Small intestine (tissue), 7 donors: ENCODE measurements at regions not wholly inside any gene's neighbourhood (a gene's known extent, or its start where the extent isn't known, plus 50 kb on each side); places are given as distances from the start of the nearest gene placed in this dataset.

Source experiments
- DNase-seq, 2 donors: peaks; one replicate each; pipeline versions ENCODE4 v3.0.0 to v3.0.0-alpha.2; 2013
- FAIRE-seq: peaks from 2 replicates; lab custom pipeline; 2012; peaks lifted over from hg19 to GRCh38; lab: Jason Lieb, UNC
- H3K27ac ChIP-seq, 3 donors: one replicate each; pipeline ENCODE4 v1.5.1; 2013; ENCODE audit warnings: low read length in 2 of 3, mild to moderate bottlenecking in 2 of 3, control low read depth in 1 of 3, inconsistent platforms in 1 of 3, low read depth in 1 of 3, moderate library complexity in 1 of 3
- H3K27me3 ChIP-seq, 3 donors: one replicate each; pipeline ENCODE4 v1.6.1; 2013; ENCODE audit warnings: low read length in 3 of 3, inconsistent platforms in 1 of 3; ENCODE audit not compliant: control insufficient read depth in 3 of 3, insufficient read depth in 3 of 3
- H3K36me3 ChIP-seq, 3 donors: one replicate each; pipeline ENCODE4 v1.6.1; 2013; ENCODE audit warnings: low read length in 3 of 3, inconsistent platforms in 1 of 3, low read depth in 1 of 3, mild to moderate bottlenecking in 1 of 3, moderate library complexity in 1 of 3; ENCODE audit not compliant: control insufficient read depth in 3 of 3, insufficient read depth in 2 of 3
- H3K4me1 ChIP-seq, 3 donors: one replicate each; pipeline ENCODE4 v1.6.1; 2013; ENCODE audit warnings: low read length in 2 of 3, inconsistent platforms in 1 of 3, low read depth in 1 of 3, mild to moderate bottlenecking in 1 of 3, moderate library complexity in 1 of 3; ENCODE audit not compliant: control insufficient read depth in 3 of 3, insufficient read depth in 2 of 3
- H3K4me3 ChIP-seq, 3 donors: one replicate each; pipeline ENCODE4 v1.5.1; 2013; ENCODE audit warnings: low read length in 3 of 3, control low read depth in 1 of 3, inconsistent platforms in 1 of 3, low read depth in 1 of 3, mild to moderate bottlenecking in 1 of 3, moderate library complexity in 1 of 3
- H3K9me3 ChIP-seq, 2 donors: one replicate each; pipeline ENCODE4 v1.6.1; 2013; ENCODE audit warnings: low read depth in 1 of 2, low read length in 1 of 2; ENCODE audit not compliant: control insufficient read depth in 2 of 2, insufficient read depth in 1 of 2
- WGBS, 3 donors: extraction: QIAGEN DNeasy Blood & Tissue Kit; methylation state at CpG; one replicate each; pipeline ENCODE4 v1.1.7; 2013; 5-methylcytosine and 5-hydroxymethylcytosine counted together
- donor health status: healthy with polysubstance abuse.
- donor health status: control.
- donor health status: control.
- donor health status: Bipolar disorder and iron deficiency.
- donor health status: healthy.

DNA sequence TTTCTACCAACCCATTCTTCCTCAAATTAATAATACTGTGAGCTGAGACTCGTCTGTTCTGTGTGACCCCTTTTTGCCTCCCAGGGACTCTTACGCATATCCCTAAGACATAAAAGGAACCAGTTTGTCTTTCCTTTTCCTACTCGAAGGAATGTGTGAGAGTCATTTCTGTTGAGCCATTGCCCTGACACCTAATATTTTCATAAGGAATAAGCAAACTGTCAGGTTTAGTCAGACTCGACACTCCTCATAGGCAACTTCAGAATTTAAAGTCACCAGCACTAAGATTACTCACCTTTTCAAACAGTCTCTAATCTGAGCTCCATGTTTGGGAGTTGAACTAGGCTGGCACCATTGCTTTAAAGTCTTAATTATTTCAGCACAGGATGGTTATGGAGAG, 305.5 kb downstream of the IKZF2 start:
- Histone ChIP-seq H3K27me3 (no peaks in the 10 kb centered on the region), H3K36me3 (no peaks in the 10 kb centered on the region), H3K4me1 (no peaks in the 10 kb centered on the region), H3K4me3 (no peak overlapping the region), H3K9me3 (no peaks in the 10 kb centered on the region), H3K27ac (no peak overlapping the region)
- DNase-seq (no peak), FAIRE-seq (no peak)
- WGBS, 3 donors: 73 to 75% (median 73%) methylated on average over 4 of the region's 4 CpGs

DNA sequence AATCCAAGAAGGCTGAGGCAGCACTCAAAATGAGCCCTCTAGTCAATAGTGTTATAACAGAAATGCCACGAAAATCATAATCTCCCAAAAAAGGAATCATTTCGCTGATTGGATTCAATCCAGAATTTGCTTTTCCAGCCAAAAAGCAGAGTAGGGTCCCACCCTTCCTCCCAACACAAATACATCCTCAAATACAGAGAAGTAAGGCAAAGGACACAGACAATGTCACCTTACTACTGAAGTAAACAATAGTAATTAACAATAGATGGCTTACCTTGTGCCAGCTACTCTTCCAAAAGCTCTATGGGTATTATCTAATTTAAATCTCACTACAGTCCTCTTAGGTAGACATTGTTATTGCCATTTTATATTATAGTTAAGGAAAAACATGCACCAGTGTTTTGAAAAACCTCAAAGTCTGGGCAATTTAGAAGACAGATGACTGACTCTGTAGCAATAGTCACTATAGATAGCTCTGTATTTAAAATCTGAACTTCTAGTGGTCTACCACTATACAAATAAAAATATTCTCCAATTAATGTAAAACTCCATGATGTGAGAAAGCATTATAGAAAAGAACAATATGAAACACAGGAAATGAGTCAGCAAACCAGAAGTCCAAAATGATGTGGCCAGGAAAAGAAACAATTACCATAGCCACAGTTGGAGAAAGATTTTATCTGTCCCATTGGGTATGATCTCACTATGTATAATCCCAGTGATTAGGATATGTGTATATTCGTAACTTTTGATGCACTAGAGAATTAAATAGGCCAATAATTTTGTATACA, 305.0 kb upstream of the ERBB4 start:
- DNase-seq (no peak), FAIRE-seq (no peak)
- 64 to 69% (median 67%) methylated on average over 3 of the region's 3 CpGs for WGBS, 3 donors

GRCh38 chr2:212842544-212843185, 304.1 kb upstream of the ERBB4 start:
- Histone ChIP-seq H3K4me3 (no peak overlapping the region), H3K36me3 (no peaks in the 10 kb centered on the region), H3K27me3 (no peaks in the 10 kb centered on the region), H3K9me3 (no peaks in the 10 kb centered on the region), H3K27ac (no peak overlapping the region), H3K4me1 (no peaks in the 10 kb centered on the region)
- FAIRE-seq (no peak), DNase-seq (no peak)
- 83 to 85% (median 84%) methylated on average over 2 of the region's 2 CpGs for WGBS, 3 donors

More for the DNA sequence above, 305.0 kb upstream of the ERBB4 start:
- H3K27me3 ChIP-seq: no peaks in the 10 kb centered on the region
- H3K9me3 ChIP-seq: no peaks in the 10 kb centered on the region
- H3K4me3 ChIP-seq: no peak overlapping the region
- no peaks in the 10 kb centered on the region for H3K4me1 ChIP-seq
- H3K36me3 ChIP-seq: no peaks in the 10 kb centered on the region
- H3K27ac ChIP-seq: no peak overlapping the region

- no peaks in the 10 kb centered on the region for H3K27me3 ChIP-seq
- H3K27ac ChIP-seq: no peak overlapping the region
- WGBS, 3 donors: 72 to 81% (median 79%) methylated on average over 8 of the region's 8 CpGs
- no peak overlapping the region for H3K4me3 ChIP-seq
- FAIRE-seq (no peak), DNase-seq (no peak)
- no peaks in the 10 kb centered on the region for H3K4me1 ChIP-seq
- H3K9me3 ChIP-seq: no peaks in the 10 kb centered on the region
- no peaks in the 10 kb centered on the region for H3K36me3 ChIP-seq
These were observed 302.9 kb upstream of the ERBB4 start for GRCh38 chr2:212841460-212841859.

GRCh38 chr2:212832211-212833195, 293.9 kb upstream of the ERBB4 start:
- Histone ChIP-seq H3K4me3 (no peak overlapping the region), H3K9me3 (peaks cover 6 to 26% of the 10 kb centered on the region in 2 donors), H3K4me1 (no peaks in the 10 kb centered on the region), H3K27ac (no peak overlapping the region), H3K36me3 (no peaks in the 10 kb centered on the region), H3K27me3 (no peaks in the 10 kb centered on the region)
- 77 to 89% (median 86%) methylated on average over 106 to 109 of the region's 109 CpGs for WGBS, 3 donors
- no peak for FAIRE-seq
- DNase-seq: no peak

DNA sequence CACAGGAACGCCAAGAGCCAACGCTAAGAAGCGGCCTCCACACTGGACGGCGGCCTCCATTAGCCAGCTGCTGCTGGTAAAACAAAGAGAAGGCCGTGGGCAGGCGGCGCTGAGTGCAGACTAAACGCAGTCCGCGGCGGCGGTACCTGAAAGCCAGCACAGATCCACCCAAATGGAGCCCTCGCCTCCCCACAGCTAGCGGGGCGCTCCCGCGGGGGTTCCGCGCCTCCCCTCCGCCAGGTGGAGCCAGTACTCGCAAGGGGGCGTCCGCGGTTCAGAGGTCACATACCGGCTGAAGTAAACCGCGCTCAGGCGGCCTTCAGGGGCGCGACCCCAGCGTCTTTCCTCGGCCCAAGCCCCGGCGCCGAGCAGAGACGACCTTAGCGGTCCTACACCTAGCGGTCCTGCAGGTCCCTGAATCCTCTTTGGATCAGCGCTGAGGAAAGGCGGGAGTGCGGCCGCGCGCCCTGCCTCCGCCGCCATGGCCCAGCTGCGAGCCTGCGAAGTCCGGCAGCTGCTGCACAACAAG, 293.1 kb upstream of the ERBB4 start:
- Histone ChIP-seq H3K27me3 (no peaks in the 10 kb centered on the region), H3K4me3 (no peak overlapping the region)
- 85 to 95% (median 90%) methylated on average over 45 to 50 of the region's 50 CpGs for WGBS, 3 donors

GRCh38 chr2:212816267-212816666, 277.7 kb upstream of the ERBB4 start:
- DNase-seq (no peak), FAIRE-seq (no peak)
- no peaks in the 10 kb centered on the region for H3K36me3 ChIP-seq
- no peaks in the 10 kb centered on the region for H3K4me1 ChIP-seq
- no peak overlapping the region for H3K27ac ChIP-seq
- H3K4me3 ChIP-seq: no peak overlapping the region
- no peaks in the 10 kb centered on the region for H3K27me3 ChIP-seq
- WGBS, 3 donors: 79 to 87% (median 82%) methylated on average over 2 of the region's 2 CpGs
- H3K9me3 ChIP-seq: no peaks in the 10 kb centered on the region

More for the DNA sequence above, 293.1 kb upstream of the ERBB4 start:
- Histone ChIP-seq H3K27ac (no peak overlapping the region), H3K9me3 (peaks cover 6 to 26% of the 10 kb centered on the region in 2 donors), H3K36me3 (no peaks in the 10 kb centered on the region), H3K4me1 (no peaks in the 10 kb centered on the region)
- no peak for DNase-seq
- FAIRE-seq: no peak

DNA sequence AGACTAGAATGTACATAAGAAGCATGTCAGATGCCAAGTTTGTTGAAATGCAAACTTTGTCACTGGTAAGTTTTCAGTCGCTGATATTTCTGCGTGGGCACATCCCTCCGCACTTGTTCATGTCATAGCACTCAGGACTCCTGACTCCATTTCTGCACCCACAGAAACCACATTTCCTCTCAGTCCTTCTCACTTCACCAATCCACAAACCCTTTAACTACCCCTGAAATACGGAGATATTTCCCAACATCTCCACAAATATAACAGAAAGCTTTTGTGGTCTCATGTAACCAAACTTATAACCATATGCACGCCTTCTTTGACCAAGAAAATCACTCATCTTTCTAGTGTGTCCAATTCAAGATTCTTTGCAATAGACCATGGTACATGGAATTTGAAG, 276.9 kb upstream of the ERBB4 start:
- FAIRE-seq: no peak
- no peak overlapping the region for H3K4me3 ChIP-seq
- 58 to 80% (median 65%) methylated on average over 5 of the region's 5 CpGs for WGBS, 3 donors

More for the DNA sequence above, 276.9 kb upstream of the ERBB4 start:
- Histone ChIP-seq H3K27me3 (no peaks in the 10 kb centered on the region), H3K9me3 (no peaks in the 10 kb centered on the region), H3K27ac (no peak overlapping the region), H3K36me3 (no peaks in the 10 kb centered on the region), H3K4me1 (no peaks in the 10 kb centered on the region)
- DNase-seq: peak in 1 of 2 donors; percentile 1
